Panc1 (cell line): ENCODE measurements at regions not wholly inside any gene's neighbourhood (a gene's known extent, or its start where the extent isn't known, plus 50 kb on each side); places are given as distances from the start of the nearest gene placed in this dataset.

Experiments
- CTCF ChIP-seq: fragments of 450-650 bp; IDR thresholded peaks from 2 replicates; pipeline ENCODE4 v1.5.1; 2017; ENCODE audit warnings: mild to moderate bottlenecking
- POLR2AphosphoS5 ChIP-seq: IDR thresholded peaks from 2 replicates; pipeline ENCODE4 v1.6.1; 2012; ENCODE audit warnings: mild to moderate bottlenecking, low read depth, low read length, moderate library complexity
- REST ChIP-seq, 2 experiments: IDR thresholded peaks; 2 replicates each; pipeline ENCODE4 v1.6.1; 2011 to 2012; ENCODE audit warnings: low read depth in 2 of 2, control low read depth in 1 of 2, low read length in 1 of 2, mild to moderate bottlenecking in 1 of 2, moderate library complexity in 1 of 2; ENCODE audit not compliant: insufficient read depth in 1 of 2
- SIN3A ChIP-seq: IDR thresholded peaks from 2 replicates; pipeline ENCODE4 v1.6.1; 2012; ENCODE audit warnings: low read depth, mild to moderate bottlenecking, low read length, moderate library complexity, borderline replicate concordance; ENCODE audit not compliant: insufficient read depth
- TCF7L2 ChIP-seq: IDR thresholded peaks from 2 replicates; pipeline ENCODE4 v1.6.1; 2011; ENCODE audit warnings: mild to moderate bottlenecking, low read depth, low read length, inconsistent platforms

GRCh38 chr5:29568028-29568427 lies 1625.5 kb upstream of the CDH6 start:
- TF ChIP-seq REST (IDR thresholded peaks at IDR 0.05; ENCODE audit: insufficient read depth in 1 of 2, low read depth in 2 of 2, low read length in 1 of 2) (no peak), CTCF (no peak), POLR2AphosphoS5 (no peak), SIN3A (no peak), TCF7L2 (no peak)
